ENCODE measurements at regions not wholly inside any gene's neighbourhood (a gene's known extent, or its start where the extent isn't known, plus 50 kb on each side); places are given as distances from the start of the nearest gene placed in this dataset.

DNA sequence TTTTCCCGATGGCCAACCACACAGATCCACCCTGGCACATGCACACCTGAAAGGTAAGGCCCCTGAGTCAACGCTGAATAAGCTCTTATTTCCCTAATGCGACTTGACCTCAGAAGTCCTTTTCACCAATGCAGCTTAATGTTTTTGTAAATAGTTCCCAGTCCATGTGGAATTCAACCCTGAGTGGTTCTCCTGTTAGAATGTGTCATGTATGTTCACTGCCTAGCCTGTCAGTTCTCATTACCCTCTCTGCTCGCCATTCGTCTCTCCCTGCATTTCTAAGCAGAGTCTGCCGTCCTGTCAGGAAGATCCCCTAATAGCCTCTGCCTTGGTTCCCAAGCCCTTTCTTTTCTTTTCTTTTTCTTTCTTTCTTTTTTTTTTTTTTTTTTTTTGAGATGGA, 392.6 kb upstream of the SHH start:
- no peaks in the 10 kb centered on the region for H4K20me1 ChIP-seq (ENCODE audit: control insufficient read depth, insufficient read depth, low read length, poor library complexity, severe bottlenecking)
- H2AFZ ChIP-seq (ENCODE audit: insufficient read depth, low read depth, low read length, poor library complexity, severe bottlenecking): no peak overlapping the region
- H3K27me3 ChIP-seq (replicated peaks in 1 of 4; ENCODE audit: control extremely low read depth in 1 of 4, control insufficient read depth in 3 of 4, insufficient read depth in 4 of 4, low read length in 3 of 4): no peaks in the 10 kb centered on the region
- no peak overlapping the region for H3K9ac ChIP-seq (ENCODE audit: low read length)
- Mint-ChIP-seq H3K27me3 (no peaks in the 10 kb centered on the region), H3K9me3 (ENCODE audit: insufficient read depth) (no peaks in the 10 kb centered on the region), H3K4me1 (no peaks in the 10 kb centered on the region), H3K27ac (no peak overlapping the region), H3K4me3 (no peak overlapping the region)
- H3K79me2 ChIP-seq (ENCODE audit: control insufficient read depth, insufficient read depth, low read length): no peaks in the 10 kb centered on the region
- H3K4me3 ChIP-seq (ENCODE audit: control extremely low read depth in 1 of 5, extremely low read depth in 1 of 5, insufficient read depth in 1 of 5, low read depth in 2 of 5, low read length in 4 of 5): no peak overlapping the region
- intact Hi-C loops (cut with micrococcal nuclease): no loop called here
- H3K4me1 ChIP-seq (ENCODE audit: control insufficient read depth in 2 of 2, insufficient read depth in 2 of 2, low read length in 2 of 2): no peaks in the 10 kb centered on the region
- H3K27ac ChIP-seq (ENCODE audit: low read length in 2 of 2): no peak overlapping the region
- no peaks in the 10 kb centered on the region for H3K9me3 ChIP-seq (ENCODE audit: control extremely low read depth in 1 of 3, control insufficient read depth in 2 of 3, insufficient read depth in 1 of 3, low read length in 2 of 3)
- DNase-seq (no peak), ATAC-seq (ENCODE audit: low read depth) (no peak)
- TF ChIP-seq, protein P1, sequence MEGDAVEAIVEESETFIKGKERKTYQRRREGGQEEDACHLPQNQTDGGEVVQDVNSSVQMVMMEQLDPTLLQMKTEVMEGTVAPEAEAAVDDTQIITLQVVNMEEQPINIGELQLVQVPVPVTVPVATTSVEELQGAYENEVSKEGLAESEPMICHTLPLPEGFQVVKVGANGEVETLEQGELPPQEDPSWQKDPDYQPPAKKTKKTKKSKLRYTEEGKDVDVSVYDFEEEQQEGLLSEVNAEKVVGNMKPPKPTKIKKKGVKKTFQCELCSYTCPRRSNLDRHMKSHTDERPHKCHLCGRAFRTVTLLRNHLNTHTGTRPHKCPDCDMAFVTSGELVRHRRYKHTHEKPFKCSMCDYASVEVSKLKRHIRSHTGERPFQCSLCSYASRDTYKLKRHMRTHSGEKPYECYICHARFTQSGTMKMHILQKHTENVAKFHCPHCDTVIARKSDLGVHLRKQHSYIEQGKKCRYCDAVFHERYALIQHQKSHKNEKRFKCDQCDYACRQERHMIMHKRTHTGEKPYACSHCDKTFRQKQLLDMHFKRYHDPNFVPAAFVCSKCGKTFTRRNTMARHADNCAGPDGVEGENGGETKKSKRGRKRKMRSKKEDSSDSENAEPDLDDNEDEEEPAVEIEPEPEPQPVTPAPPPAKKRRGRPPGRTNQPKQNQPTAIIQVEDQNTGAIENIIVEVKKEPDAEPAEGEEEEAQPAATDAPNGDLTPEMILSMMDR (IDR thresholded peaks at IDR 0.05): no peak
- no peak for TF ChIP-seq EZH2 (IDR thresholded peaks at IDR 0.05; ENCODE audit: borderline replicate concordance, insufficient read depth, low read depth, low read length, poor library complexity, severe bottlenecking)
- 27% methylated on average over 1 of the region's 6 CpGs for WGBS (ENCODE audit: insufficient coverage)
- ChIA-PET CTCF (no interaction called here), POLR2A (no interaction called here)
- H3K36me3 ChIP-seq (replicated peaks in 1 of 2; ENCODE audit: control extremely low read depth in 1 of 2, control insufficient read depth in 1 of 2, extremely low read depth in 1 of 2, insufficient read depth in 2 of 2, low read length in 1 of 2): no peaks in the 10 kb centered on the region
- H3K4me2 ChIP-seq (replicated peaks; ENCODE audit: low read depth, low read length, poor library complexity, severe bottlenecking): no peak overlapping the region

DNA sequence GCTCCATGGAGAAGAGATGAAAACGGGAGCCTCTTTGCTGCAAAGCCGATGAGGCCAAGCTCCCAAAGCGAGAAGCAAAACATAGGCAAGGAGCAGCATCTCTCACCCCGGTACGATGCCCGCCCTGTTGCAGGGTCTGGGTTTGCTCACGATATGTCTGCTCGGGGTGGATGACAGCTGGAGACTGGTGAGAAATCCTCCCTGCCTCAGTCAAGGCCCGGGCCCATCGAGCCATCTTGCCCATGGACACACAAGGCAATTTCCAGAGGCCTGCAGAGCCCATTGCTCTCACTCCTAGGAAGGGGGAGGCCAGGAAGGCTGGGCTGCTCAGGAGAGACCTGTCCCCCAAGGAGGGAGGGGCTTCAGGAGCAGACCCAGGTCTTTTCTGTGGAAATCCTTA, 391.7 kb upstream of the SHH start:
- H3K4me2 ChIP-seq (replicated peaks; ENCODE audit: low read depth, low read length, poor library complexity, severe bottlenecking): no peak overlapping the region
- CTCF ChIA-PET: no interaction called here
- H3K9ac ChIP-seq (ENCODE audit: low read length): no peak overlapping the region
- H3K4me3 Mint-ChIP-seq: no peak overlapping the region
- H3K9me3 ChIP-seq (ENCODE audit: control extremely low read depth in 1 of 3, control insufficient read depth in 2 of 3, insufficient read depth in 1 of 3, low read length in 2 of 3): no peaks in the 10 kb centered on the region
- no peak overlapping the region for H3K4me3 ChIP-seq (ENCODE audit: control extremely low read depth in 1 of 5, extremely low read depth in 1 of 5, insufficient read depth in 1 of 5, low read depth in 2 of 5, low read length in 4 of 5)
- H3K27ac ChIP-seq (ENCODE audit: low read length in 2 of 2): no peak overlapping the region
- H3K79me2 ChIP-seq (ENCODE audit: control insufficient read depth, insufficient read depth, low read length): no peaks in the 10 kb centered on the region
- H3K9me3 Mint-ChIP-seq (ENCODE audit: insufficient read depth): no peaks in the 10 kb centered on the region
- H3K4me1 ChIP-seq (ENCODE audit: control insufficient read depth in 2 of 2, insufficient read depth in 2 of 2, low read length in 2 of 2): no peaks in the 10 kb centered on the region
- DNase-seq: no peak
- intact Hi-C loops (cut with micrococcal nuclease): no loop called here
- no peak for TF ChIP-seq EZH2 (IDR thresholded peaks at IDR 0.05; ENCODE audit: borderline replicate concordance, insufficient read depth, low read depth, low read length, poor library complexity, severe bottlenecking)
- TF ChIP-seq, protein P1 (IDR thresholded peaks at IDR 0.05): no peak
- POLR2A ChIA-PET: no interaction called here
- no peak overlapping the region for H2AFZ ChIP-seq (ENCODE audit: insufficient read depth, low read depth, low read length, poor library complexity, severe bottlenecking)
- ATAC-seq (ENCODE audit: low read depth): no peak
- peaks cover 4% of the 10 kb centered on the region for H3K27me3 Mint-ChIP-seq
- no peak overlapping the region for H3K27ac Mint-ChIP-seq
- WGBS (ENCODE audit: insufficient coverage): 86% methylated on average over 5 of the region's 10 CpGs
- no peaks in the 10 kb centered on the region for H3K36me3 ChIP-seq (replicated peaks in 1 of 2; ENCODE audit: control extremely low read depth in 1 of 2, control insufficient read depth in 1 of 2, extremely low read depth in 1 of 2, insufficient read depth in 2 of 2, low read length in 1 of 2)
- no peaks in the 10 kb centered on the region for H3K27me3 ChIP-seq (replicated peaks in 1 of 4; ENCODE audit: control extremely low read depth in 1 of 4, control insufficient read depth in 3 of 4, insufficient read depth in 4 of 4, low read length in 3 of 4)
- no peaks in the 10 kb centered on the region for H3K4me1 Mint-ChIP-seq
- no peaks in the 10 kb centered on the region for H4K20me1 ChIP-seq (ENCODE audit: control insufficient read depth, insufficient read depth, low read length, poor library complexity, severe bottlenecking)

All from B cell (primary cell).